ENCODE measurements at regions not wholly inside any gene's neighbourhood (a gene's known extent, or its start where the extent isn't known, plus 50 kb on each side); places are given as distances from the start of the nearest gene placed in this dataset.

GRCh38 chr11:110909336-110909735 lies 197.1 kb upstream of the ARHGAP20 start:
- H3K27me3 Mint-ChIP-seq, result peaks cover 10% of the 10 kb centered on the region
- H3K36me3 Mint-ChIP-seq (ENCODE audit: insufficient read depth), result no peaks in the 10 kb centered on the region
- no peak overlapping the region for H3K4me3 Mint-ChIP-seq
- peaks cover 4% of the 10 kb centered on the region for H3K9me3 Mint-ChIP-seq
- no peak overlapping the region for H3K27ac Mint-ChIP-seq (ENCODE audit: low read depth)
- peaks cover 14% of the 10 kb centered on the region for H3K4me1 Mint-ChIP-seq
- DNase-seq (ENCODE audit: low spot score in 2 of 2) (no peak), ATAC-seq (replicated peaks; ENCODE audit: extremely low read depth, poor library complexity, severe bottlenecking) (no peak)

DNA sequence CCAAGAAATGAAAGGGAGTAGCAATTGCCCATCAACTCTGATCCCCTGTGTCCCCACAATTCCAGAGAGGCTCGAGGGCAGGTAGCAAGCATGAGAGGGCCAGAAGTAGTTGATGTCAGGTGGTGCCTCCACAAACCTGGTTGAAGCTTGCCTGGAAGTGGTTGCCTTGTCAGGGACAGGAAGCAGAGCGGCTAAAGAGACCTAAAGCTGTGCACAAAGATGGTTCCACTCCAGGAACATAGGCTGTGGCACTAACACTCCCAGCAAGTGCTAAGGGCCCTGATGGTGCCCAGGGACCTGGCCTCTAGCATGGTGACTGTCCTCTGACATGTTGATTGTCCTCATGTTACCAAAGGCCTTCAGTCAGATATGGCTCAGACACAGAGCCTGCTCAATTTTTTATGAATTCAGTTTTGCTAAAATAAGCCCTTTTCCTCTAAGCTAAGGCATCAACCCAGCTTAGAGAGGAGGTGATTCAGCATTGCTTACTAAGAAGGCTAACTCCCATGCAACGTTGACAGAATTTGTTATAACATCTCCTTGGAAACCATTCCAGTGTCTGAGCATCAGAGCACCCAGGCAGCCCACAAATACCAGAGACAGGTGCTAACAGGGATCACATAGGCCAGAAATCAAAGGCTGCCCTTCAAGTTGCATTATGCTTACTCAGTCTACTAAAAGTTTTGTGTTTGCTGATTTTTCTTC lies 196.3 kb upstream of the ARHGAP20 start:
- peaks cover 4% of the 10 kb centered on the region for H3K9me3 Mint-ChIP-seq
- peaks cover 14% of the 10 kb centered on the region for H3K4me1 Mint-ChIP-seq
- H3K27ac Mint-ChIP-seq (ENCODE audit: low read depth), result no peak overlapping the region
- peaks cover 2% of the 10 kb centered on the region for H3K27me3 Mint-ChIP-seq
- no peaks in the 10 kb centered on the region for H3K36me3 Mint-ChIP-seq (ENCODE audit: insufficient read depth)
- DNase-seq (ENCODE audit: low spot score in 2 of 2) (no peak), ATAC-seq (replicated peaks; ENCODE audit: extremely low read depth, poor library complexity, severe bottlenecking) (no peak)
- H3K4me3 Mint-ChIP-seq, result no peak overlapping the region

DNA sequence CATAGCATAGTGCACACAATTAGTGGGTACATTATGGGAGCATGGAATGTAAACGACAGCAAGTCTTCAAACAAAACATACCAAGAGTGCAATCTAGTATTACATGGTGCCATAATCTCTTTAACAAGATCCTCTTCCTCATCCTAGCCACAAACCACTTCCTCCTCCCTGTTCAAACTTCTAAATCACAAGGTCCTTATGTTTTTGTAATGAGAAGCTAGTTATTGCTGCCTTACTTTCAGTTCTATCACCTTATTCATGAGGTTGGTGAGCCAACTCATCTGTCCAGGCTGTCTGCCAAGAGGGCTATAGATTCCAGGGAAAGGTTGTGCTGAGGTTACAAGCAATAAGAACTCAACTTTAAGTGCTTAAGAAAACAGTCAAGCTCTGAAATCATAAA lies 195.4 kb upstream of the ARHGAP20 start:
- H3K27ac Mint-ChIP-seq (ENCODE audit: low read depth), result no peak overlapping the region
- H3K27me3 Mint-ChIP-seq, result no peaks in the 10 kb centered on the region
- H3K9me3 Mint-ChIP-seq, result peaks cover 4% of the 10 kb centered on the region
- H3K4me1 Mint-ChIP-seq, result peaks cover 14% of the 10 kb centered on the region
- ATAC-seq (replicated peaks; ENCODE audit: extremely low read depth, poor library complexity, severe bottlenecking) (no peak), DNase-seq (ENCODE audit: low spot score in 2 of 2) (no peak)
- no peaks in the 10 kb centered on the region for H3K36me3 Mint-ChIP-seq (ENCODE audit: insufficient read depth)
- H3K4me3 Mint-ChIP-seq, result peak overlapping the region; percentile 0

DNA sequence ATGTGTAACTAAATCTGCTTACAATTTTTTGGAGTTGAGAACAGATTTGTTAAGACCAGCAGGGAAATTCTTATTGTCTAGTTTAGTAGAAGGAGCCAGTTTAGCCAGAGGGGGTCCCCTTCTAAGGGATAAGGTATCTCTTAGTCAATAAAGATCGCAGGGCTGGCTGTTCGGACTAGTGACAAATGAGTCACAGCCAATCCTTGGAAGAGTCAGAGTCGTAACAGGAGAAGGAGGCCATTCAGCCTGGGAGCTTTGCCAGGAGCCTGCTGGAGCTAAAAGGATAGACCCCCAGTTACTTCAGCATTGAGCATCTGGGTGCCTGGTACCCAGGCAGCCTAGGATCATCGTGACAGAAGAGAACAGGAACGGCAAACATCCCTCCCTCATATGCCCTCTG lies 191.6 kb upstream of the ARHGAP20 start:
- Mint-ChIP-seq H3K4me1 (peaks cover 14% of the 10 kb centered on the region), H3K27ac (ENCODE audit: low read depth) (no peak overlapping the region)
- DNase-seq (ENCODE audit: low spot score in 2 of 2), result no peak

DNA sequence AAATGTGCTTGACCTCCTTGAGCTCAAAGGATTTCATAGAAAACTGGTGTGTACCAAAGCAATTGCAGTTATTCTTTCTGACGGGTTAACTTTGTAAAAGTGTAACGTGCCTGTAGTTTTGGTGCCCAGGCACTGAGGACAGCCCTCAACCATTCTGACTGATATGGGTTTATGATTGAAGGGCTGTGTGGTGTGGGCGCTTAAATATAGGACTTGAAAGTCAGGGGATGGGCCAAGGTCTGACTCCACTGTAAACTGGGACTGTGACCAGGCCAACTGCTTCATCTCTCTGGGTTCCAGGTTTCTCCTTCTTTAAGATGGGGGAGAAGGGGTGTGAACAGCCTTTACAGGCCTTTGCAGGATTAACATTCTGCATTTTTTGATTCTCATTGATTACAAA lies 191.1 kb upstream of the ARHGAP20 start:
- H3K4me1 Mint-ChIP-seq, result peaks cover 14% of the 10 kb centered on the region
- no peaks in the 10 kb centered on the region for H3K36me3 Mint-ChIP-seq (ENCODE audit: insufficient read depth)
- DNase-seq (ENCODE audit: low spot score in 2 of 2), result no peak
- H3K27ac Mint-ChIP-seq (ENCODE audit: low read depth), result no peak overlapping the region
- H3K4me3 Mint-ChIP-seq, result no peak overlapping the region
- peaks cover 4% of the 10 kb centered on the region for H3K9me3 Mint-ChIP-seq
- no peaks in the 10 kb centered on the region for H3K27me3 Mint-ChIP-seq
- ATAC-seq (replicated peaks; ENCODE audit: extremely low read depth, poor library complexity, severe bottlenecking), result no peak

More for the DNA sequence above, 191.6 kb upstream of the ARHGAP20 start:
- H3K4me3 Mint-ChIP-seq, result no peak overlapping the region
- no peaks in the 10 kb centered on the region for H3K27me3 Mint-ChIP-seq
- H3K9me3 Mint-ChIP-seq, result peaks cover 4% of the 10 kb centered on the region
- no peak for ATAC-seq (replicated peaks; ENCODE audit: extremely low read depth, poor library complexity, severe bottlenecking)
- H3K36me3 Mint-ChIP-seq (ENCODE audit: insufficient read depth), result no peaks in the 10 kb centered on the region

DNA sequence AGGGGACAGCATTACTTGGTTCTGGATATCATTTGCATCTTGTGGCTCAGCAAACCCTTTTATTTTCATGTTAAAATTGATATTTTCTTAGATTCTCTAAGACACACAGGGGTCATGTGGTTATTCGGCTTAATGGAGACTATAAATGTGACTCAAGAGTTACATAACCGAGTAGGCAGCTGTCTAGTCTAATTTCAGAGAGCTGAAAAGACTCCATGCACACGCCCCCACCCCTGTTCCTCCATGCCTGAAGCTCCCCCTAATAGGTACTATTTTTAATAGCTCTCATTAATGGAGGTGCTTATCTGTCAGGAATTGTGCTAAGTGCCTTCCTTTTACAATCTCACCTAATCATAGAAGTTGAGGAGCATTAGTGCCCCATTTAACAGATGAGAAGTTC lies 189.2 kb upstream of the ARHGAP20 start:
- ATAC-seq (replicated peaks; ENCODE audit: extremely low read depth, poor library complexity, severe bottlenecking) (no peak), DNase-seq (ENCODE audit: low spot score in 2 of 2) (no peak)
- H3K9me3 Mint-ChIP-seq, result no peaks in the 10 kb centered on the region
- H3K36me3 Mint-ChIP-seq (ENCODE audit: insufficient read depth), result no peaks in the 10 kb centered on the region
- H3K4me3 Mint-ChIP-seq, result no peak overlapping the region
- H3K27ac Mint-ChIP-seq (ENCODE audit: low read depth), result no peak overlapping the region
- no peaks in the 10 kb centered on the region for H3K4me1 Mint-ChIP-seq
- no peaks in the 10 kb centered on the region for H3K27me3 Mint-ChIP-seq

DNA sequence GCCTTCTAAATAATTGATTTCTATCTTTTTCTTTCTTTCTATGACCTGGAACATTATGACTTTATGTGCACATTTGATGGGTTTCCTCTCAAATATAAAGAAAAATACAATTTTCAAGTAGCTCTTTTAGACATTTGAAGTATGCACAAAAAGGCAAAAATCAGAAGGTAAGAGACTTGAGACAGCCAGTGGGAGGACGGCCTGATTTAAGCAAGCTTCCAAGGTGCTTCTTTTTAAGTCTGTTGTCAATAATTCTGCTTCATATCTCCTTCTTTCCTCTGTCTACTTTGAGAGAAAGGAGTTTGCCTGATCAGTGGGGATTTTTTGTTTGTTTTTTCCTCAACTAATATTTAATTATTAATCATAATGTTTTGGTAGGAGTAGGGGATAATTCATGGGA lies 188.2 kb upstream of the ARHGAP20 start:
- H3K4me1 Mint-ChIP-seq, result no peaks in the 10 kb centered on the region
- no peaks in the 10 kb centered on the region for H3K27me3 Mint-ChIP-seq
- H3K27ac Mint-ChIP-seq (ENCODE audit: low read depth), result no peak overlapping the region
- H3K4me3 Mint-ChIP-seq, result no peak overlapping the region
- no peaks in the 10 kb centered on the region for H3K9me3 Mint-ChIP-seq
- ATAC-seq (replicated peaks; ENCODE audit: extremely low read depth, poor library complexity, severe bottlenecking) (no peak), DNase-seq (ENCODE audit: low spot score in 2 of 2) (no peak)
- no peaks in the 10 kb centered on the region for H3K36me3 Mint-ChIP-seq (ENCODE audit: insufficient read depth)

DNA sequence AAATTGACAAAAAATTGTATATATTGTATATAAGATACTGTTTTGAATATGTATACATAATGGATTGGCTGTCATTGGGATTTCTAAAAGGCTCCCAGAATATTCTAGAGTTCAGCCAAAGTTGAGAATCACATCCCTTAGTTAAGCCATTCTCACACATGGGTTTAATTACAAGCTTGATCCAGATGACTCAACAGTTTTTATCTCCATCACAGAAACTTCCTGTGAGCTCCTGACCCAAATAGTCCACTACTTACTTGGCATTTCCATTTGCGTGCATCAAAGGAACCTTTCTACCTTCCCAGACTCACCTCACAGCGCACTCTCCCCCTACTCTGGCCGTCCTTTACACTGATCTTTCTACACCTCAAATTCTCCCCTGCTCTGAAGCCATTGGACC lies 184.8 kb upstream of the ARHGAP20 start:
- ATAC-seq (replicated peaks; ENCODE audit: extremely low read depth, poor library complexity, severe bottlenecking) (no peak), DNase-seq (ENCODE audit: low spot score in 2 of 2) (no peak)
- no peak overlapping the region for H3K4me3 Mint-ChIP-seq
- no peak overlapping the region for H3K27ac Mint-ChIP-seq (ENCODE audit: low read depth)
- no peaks in the 10 kb centered on the region for H3K4me1 Mint-ChIP-seq
- H3K36me3 Mint-ChIP-seq (ENCODE audit: insufficient read depth), result no peaks in the 10 kb centered on the region
- H3K9me3 Mint-ChIP-seq, result no peaks in the 10 kb centered on the region
- no peaks in the 10 kb centered on the region for H3K27me3 Mint-ChIP-seq

DNA sequence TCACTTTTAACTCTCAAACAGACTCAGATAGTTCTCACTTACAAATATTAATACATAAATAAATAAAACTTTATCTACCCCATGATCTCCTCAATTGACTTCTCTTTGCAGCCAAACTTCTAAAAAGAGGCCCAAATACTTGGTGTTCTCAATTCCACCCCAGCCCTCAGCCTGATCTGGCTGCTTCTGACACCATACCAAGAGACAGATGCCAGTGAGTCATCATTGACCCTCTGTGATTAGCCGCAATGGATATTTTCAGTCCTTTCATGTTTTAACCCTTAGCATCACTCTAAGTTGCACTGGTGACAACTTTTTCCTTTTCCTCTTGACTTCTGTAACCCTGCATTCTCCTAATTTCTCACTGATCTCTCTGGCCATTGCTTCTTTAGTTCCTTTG lies 184.1 kb upstream of the ARHGAP20 start:
- no peaks in the 10 kb centered on the region for H3K9me3 Mint-ChIP-seq
- no peak for DNase-seq (ENCODE audit: low spot score in 2 of 2)
- H3K4me3 Mint-ChIP-seq, result no peak overlapping the region
- no peaks in the 10 kb centered on the region for H3K27me3 Mint-ChIP-seq
- no peak for ATAC-seq (replicated peaks; ENCODE audit: extremely low read depth, poor library complexity, severe bottlenecking)
- no peaks in the 10 kb centered on the region for H3K4me1 Mint-ChIP-seq
- H3K36me3 Mint-ChIP-seq (ENCODE audit: insufficient read depth), result no peaks in the 10 kb centered on the region
- no peak overlapping the region for H3K27ac Mint-ChIP-seq (ENCODE audit: low read depth)

DNA sequence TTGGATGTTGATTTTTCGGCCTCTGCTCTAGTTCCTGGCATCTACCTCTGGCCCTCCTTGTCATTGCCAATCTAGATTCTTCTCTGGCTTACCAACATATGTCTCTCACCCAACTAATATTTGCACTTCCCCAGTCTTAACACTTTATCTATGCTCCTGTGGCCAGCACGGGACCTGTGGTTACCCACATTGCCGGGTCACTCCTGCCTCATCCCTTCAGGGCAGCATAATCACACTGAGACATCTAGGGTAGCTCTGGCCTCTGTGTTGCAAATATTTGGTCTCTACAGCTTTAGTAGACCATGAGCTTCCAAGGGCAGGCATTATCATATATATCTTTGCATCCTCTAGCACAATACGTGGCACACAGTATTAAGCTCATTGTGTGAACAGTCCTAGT lies 182.0 kb upstream of the ARHGAP20 start:
- H3K4me3 Mint-ChIP-seq, result no peak overlapping the region
- no peak for DNase-seq (ENCODE audit: low spot score in 2 of 2)

GRCh38 chr11:110892741-110893285 lies 180.6 kb upstream of the ARHGAP20 start:
- ATAC-seq (replicated peaks; ENCODE audit: extremely low read depth, poor library complexity, severe bottlenecking) (no peak), DNase-seq (ENCODE audit: low spot score in 2 of 2) (no peak)
- Mint-ChIP-seq H3K27ac (ENCODE audit: low read depth) (no peak overlapping the region), H3K4me1 (no peaks in the 10 kb centered on the region), H3K9me3 (no peaks in the 10 kb centered on the region), H3K27me3 (no peaks in the 10 kb centered on the region), H3K36me3 (ENCODE audit: insufficient read depth) (no peaks in the 10 kb centered on the region), H3K4me3 (no peak overlapping the region)

More for the DNA sequence above, 182.0 kb upstream of the ARHGAP20 start:
- Mint-ChIP-seq H3K4me1 (no peaks in the 10 kb centered on the region), H3K9me3 (no peaks in the 10 kb centered on the region), H3K27me3 (no peaks in the 10 kb centered on the region), H3K27ac (ENCODE audit: low read depth) (no peak overlapping the region), H3K36me3 (ENCODE audit: insufficient read depth) (no peaks in the 10 kb centered on the region)
- no peak for ATAC-seq (replicated peaks; ENCODE audit: extremely low read depth, poor library complexity, severe bottlenecking)

GRCh38 chr11:110891411-110891810 lies 179.2 kb upstream of the ARHGAP20 start:
- DNase-seq (ENCODE audit: low spot score in 2 of 2), result no peak
- Mint-ChIP-seq H3K4me1 (no peaks in the 10 kb centered on the region), H3K36me3 (ENCODE audit: insufficient read depth) (no peaks in the 10 kb centered on the region), H3K9me3 (no peaks in the 10 kb centered on the region), H3K4me3 (no peak overlapping the region), H3K27ac (ENCODE audit: low read depth) (no peak overlapping the region), H3K27me3 (peaks cover 10% of the 10 kb centered on the region)
- no peak for ATAC-seq (replicated peaks; ENCODE audit: extremely low read depth, poor library complexity, severe bottlenecking)

DNA sequence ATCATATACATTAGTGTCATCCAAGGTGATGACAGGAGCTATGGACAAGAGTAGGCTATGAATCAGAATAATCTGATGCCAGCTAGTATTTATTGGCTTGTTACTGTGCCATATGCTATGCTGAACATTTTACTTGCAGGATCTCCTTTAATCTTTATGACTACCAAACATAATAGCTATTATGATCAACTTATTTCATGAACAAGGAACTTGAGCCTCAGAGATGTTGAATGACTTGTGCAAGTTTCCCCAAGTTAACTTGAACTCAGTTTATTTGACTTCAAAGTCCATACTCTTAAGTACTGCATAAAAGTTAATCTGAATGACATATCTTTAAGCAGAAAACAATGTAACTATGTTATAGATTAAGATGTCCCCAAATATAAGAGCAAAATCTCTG lies 178.8 kb upstream of the ARHGAP20 start:
- DNase-seq (ENCODE audit: low spot score in 2 of 2) (no peak), ATAC-seq (replicated peaks; ENCODE audit: extremely low read depth, poor library complexity, severe bottlenecking) (no peak)
- Mint-ChIP-seq H3K36me3 (ENCODE audit: insufficient read depth) (no peaks in the 10 kb centered on the region), H3K27me3 (peaks cover 10% of the 10 kb centered on the region), H3K9me3 (no peaks in the 10 kb centered on the region), H3K4me1 (no peaks in the 10 kb centered on the region), H3K4me3 (no peak overlapping the region), H3K27ac (ENCODE audit: low read depth) (no peak overlapping the region)
